HCT116 (cell line): ENCODE measurements at regions not wholly inside any gene's neighbourhood (a gene's known extent, or its start where the extent isn't known, plus 50 kb on each side); places are given as distances from the start of the nearest gene placed in this dataset.

Source experiments
- CBX3 ChIP-seq: IDR thresholded peaks from 2 replicates; pipeline ENCODE4 v1.6.1; 2012; ENCODE audit warnings: low read depth
- EGR1 ChIP-seq: IDR thresholded peaks from 2 replicates; pipeline ENCODE4 v1.6.1; 2012; ENCODE audit warnings: low read depth
- ELF1 ChIP-seq: IDR thresholded peaks from 2 replicates; pipeline ENCODE4 v1.6.1; 2012; ENCODE audit warnings: low read depth, borderline replicate concordance
- EZH2 ChIP-seq: fragments of 200-600 bp; sonication (generic); IDR thresholded peaks from 2 replicates; pipeline ENCODE4 v1.6.1; 2017; ENCODE audit warnings: antibody characterized with exemption, mixed run types
- JUND ChIP-seq: IDR thresholded peaks from 2 replicates; pipeline ENCODE4 v1.6.1; 2012
- POLR2A ChIP-seq: IDR thresholded peaks from 2 replicates; pipeline ENCODE4 v1.7.0; 2011; ENCODE audit warnings: borderline replicate concordance; ENCODE audit not compliant: insufficient read depth, insufficient read length; ENCODE audit errors: extremely low read depth
- POLR2AphosphoS5 ChIP-seq: IDR thresholded peaks from 2 replicates; pipeline ENCODE4 v1.6.1; 2011; ENCODE audit warnings: mild to moderate bottlenecking, low read depth, low read length, moderate library complexity
- SP1 ChIP-seq: IDR thresholded peaks from 2 replicates; pipeline ENCODE4 v1.6.1; 2012; ENCODE audit warnings: low read depth
- TCF7L2 ChIP-seq: IDR thresholded peaks from 2 replicates; pipeline ENCODE4 v1.7.0; 2011; ENCODE audit warnings: borderline replicate concordance, inconsistent platforms; ENCODE audit not compliant: insufficient read depth, insufficient read length; ENCODE audit errors: extremely low read depth
- ZNF274 ChIP-seq: fragments of 200-500 bp; sonication (Bioruptor generic); IDR thresholded peaks from 2 replicates; pipeline ENCODE4 v1.6.1; 2014; ENCODE audit warnings: mild to moderate bottlenecking, low read depth, low read length, inconsistent platforms
- TF ChIP-seq, protein P1 (sequence below), 3 experiments: fragments of 200-600 bp in 1 of 3; sonication (generic) in 1 of 3; IDR thresholded peaks in 2 of 3; conservative IDR thresholded peaks in 1 of 3; 2 replicates each; pipeline ENCODE4 v1.5.1; 2012 to 2017; ENCODE audit warnings: low read depth in 2 of 3, low read length in 2 of 3, antibody characterized with exemption in 1 of 3, borderline replicate concordance in 1 of 3, control low read depth in 1 of 3, mild to moderate bottlenecking in 1 of 3, mixed read lengths in 1 of 3, mixed run types in 1 of 3, moderate library complexity in 1 of 3; ENCODE audit not compliant: insufficient read depth in 1 of 3
- TF ChIP-seq, protein P2 (sequence below): IDR thresholded peaks from 2 replicates; pipeline ENCODE4 v1.6.1; 2012; ENCODE audit warnings: low read depth
- TF ChIP-seq, protein P3 (sequence below): IDR thresholded peaks from 2 replicates; pipeline ENCODE4 v1.6.1; 2012
- TF ChIP-seq, protein P4 (sequence below): IDR thresholded peaks from 2 replicates; pipeline ENCODE4 v1.6.1; 2011; ENCODE audit warnings: mild to moderate bottlenecking, low read length, moderate library complexity; ENCODE audit not compliant: insufficient replicate concordance; ENCODE audit errors: extremely low read depth

DNA sequence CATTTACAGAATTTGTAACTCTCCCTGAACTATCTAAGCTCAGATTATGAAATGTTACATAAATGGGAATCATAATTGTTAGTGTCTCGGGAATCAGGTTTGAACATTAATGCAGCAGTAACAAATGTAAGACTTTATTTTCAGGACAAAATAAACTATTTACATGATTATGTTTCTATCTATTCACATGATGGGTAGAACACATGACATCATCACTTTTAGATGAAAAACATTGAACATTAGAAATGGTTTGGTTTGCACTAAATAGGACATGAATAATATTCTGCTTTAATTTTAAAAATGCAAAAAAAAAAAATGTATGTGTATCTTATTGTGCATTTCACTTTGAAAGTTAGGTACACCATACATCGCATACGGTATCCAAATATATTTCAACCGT lies 745.5 kb upstream of the POT1 start:
- TF ChIP-seq TCF7L2 (no peak), POLR2AphosphoS5 (no peak), EGR1 (no peak), JUND (no peak), POLR2A (no peak), CBX3 (no peak), ELF1 (no peak), EZH2 (no peak), ZNF274 (no peak), SP1 (no peak)
- TF ChIP-seq, protein P1, sequence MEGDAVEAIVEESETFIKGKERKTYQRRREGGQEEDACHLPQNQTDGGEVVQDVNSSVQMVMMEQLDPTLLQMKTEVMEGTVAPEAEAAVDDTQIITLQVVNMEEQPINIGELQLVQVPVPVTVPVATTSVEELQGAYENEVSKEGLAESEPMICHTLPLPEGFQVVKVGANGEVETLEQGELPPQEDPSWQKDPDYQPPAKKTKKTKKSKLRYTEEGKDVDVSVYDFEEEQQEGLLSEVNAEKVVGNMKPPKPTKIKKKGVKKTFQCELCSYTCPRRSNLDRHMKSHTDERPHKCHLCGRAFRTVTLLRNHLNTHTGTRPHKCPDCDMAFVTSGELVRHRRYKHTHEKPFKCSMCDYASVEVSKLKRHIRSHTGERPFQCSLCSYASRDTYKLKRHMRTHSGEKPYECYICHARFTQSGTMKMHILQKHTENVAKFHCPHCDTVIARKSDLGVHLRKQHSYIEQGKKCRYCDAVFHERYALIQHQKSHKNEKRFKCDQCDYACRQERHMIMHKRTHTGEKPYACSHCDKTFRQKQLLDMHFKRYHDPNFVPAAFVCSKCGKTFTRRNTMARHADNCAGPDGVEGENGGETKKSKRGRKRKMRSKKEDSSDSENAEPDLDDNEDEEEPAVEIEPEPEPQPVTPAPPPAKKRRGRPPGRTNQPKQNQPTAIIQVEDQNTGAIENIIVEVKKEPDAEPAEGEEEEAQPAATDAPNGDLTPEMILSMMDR (IDR thresholded peaks at IDR 0.05 in 2 of 3, conservative IDR thresholded peaks at IDR 0.05 in 1 of 3; ENCODE audit: borderline replicate concordance in 1 of 3, insufficient read depth in 1 of 3, low read depth in 2 of 3, low read length in 2 of 3), result no peak
- TF ChIP-seq, protein P2, sequence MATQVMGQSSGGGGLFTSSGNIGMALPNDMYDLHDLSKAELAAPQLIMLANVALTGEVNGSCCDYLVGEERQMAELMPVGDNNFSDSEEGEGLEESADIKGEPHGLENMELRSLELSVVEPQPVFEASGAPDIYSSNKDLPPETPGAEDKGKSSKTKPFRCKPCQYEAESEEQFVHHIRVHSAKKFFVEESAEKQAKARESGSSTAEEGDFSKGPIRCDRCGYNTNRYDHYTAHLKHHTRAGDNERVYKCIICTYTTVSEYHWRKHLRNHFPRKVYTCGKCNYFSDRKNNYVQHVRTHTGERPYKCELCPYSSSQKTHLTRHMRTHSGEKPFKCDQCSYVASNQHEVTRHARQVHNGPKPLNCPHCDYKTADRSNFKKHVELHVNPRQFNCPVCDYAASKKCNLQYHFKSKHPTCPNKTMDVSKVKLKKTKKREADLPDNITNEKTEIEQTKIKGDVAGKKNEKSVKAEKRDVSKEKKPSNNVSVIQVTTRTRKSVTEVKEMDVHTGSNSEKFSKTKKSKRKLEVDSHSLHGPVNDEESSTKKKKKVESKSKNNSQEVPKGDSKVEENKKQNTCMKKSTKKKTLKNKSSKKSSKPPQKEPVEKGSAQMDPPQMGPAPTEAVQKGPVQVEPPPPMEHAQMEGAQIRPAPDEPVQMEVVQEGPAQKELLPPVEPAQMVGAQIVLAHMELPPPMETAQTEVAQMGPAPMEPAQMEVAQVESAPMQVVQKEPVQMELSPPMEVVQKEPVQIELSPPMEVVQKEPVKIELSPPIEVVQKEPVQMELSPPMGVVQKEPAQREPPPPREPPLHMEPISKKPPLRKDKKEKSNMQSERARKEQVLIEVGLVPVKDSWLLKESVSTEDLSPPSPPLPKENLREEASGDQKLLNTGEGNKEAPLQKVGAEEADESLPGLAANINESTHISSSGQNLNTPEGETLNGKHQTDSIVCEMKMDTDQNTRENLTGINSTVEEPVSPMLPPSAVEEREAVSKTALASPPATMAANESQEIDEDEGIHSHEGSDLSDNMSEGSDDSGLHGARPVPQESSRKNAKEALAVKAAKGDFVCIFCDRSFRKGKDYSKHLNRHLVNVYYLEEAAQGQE, result no peak
- TF ChIP-seq, protein P3, sequence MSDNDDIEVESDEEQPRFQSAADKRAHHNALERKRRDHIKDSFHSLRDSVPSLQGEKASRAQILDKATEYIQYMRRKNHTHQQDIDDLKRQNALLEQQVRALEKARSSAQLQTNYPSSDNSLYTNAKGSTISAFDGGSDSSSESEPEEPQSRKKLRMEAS, result no peak
- TF ChIP-seq, protein P4, sequence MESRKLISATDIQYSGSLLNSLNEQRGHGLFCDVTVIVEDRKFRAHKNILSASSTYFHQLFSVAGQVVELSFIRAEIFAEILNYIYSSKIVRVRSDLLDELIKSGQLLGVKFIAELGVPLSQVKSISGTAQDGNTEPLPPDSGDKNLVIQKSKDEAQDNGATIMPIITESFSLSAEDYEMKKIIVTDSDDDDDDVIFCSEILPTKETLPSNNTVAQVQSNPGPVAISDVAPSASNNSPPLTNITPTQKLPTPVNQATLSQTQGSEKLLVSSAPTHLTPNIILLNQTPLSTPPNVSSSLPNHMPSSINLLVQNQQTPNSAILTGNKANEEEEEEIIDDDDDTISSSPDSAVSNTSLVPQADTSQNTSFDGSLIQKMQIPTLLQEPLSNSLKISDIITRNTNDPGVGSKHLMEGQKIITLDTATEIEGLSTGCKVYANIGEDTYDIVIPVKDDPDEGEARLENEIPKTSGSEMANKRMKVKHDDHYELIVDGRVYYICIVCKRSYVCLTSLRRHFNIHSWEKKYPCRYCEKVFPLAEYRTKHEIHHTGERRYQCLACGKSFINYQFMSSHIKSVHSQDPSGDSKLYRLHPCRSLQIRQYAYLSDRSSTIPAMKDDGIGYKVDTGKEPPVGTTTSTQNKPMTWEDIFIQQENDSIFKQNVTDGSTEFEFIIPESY, result no peak
